H1 (cell line): ENCODE measurements at regions not wholly inside any gene's neighbourhood (a gene's known extent, or its start where the extent isn't known, plus 50 kb on each side); places are given as distances from the start of the nearest gene placed in this dataset.

Experiments used
- CTCF ChIA-PET: fragments of 300-600 bp; sonication (Branson Sonifier 250); formaldehyde crosslinking; loops from one replicate; lab custom pipeline; 2021; ENCODE audit not compliant: partially characterized antibody; lab: Charles Lee
- POLR2A ChIA-PET: fragments of 300-600 bp; sonication (Branson Sonifier 250); formaldehyde crosslinking; loops from one replicate; lab custom pipeline; 2021; ENCODE audit warnings: inconsistent platforms; ENCODE audit not compliant: partially characterized antibody; lab: Charles Lee
- DNase-seq, 2 experiments: peaks; one replicate each; pipeline versions ENCODE4 v3.0.0 to v3.0.0-alpha.2; 2010 to 2022; ENCODE audit warnings: low spot score in 2 of 2, low read depth in 1 of 2, mixed read lengths in 1 of 2
- FAIRE-seq: peaks from 2 replicates; lab custom pipeline; 2011; peaks lifted over from hg19 to GRCh38; lab: Jason Lieb, UNC
- H2AFZ ChIP-seq: 2 replicates; pipeline ENCODE4 v1.8.1; 2012; ENCODE audit warnings: low read length, inconsistent platforms
- H2AK5ac ChIP-seq: 2 replicates; pipeline ENCODE4 v1.6.1; 2013; ENCODE audit warnings: low read depth, low read length
- H2BK120ac ChIP-seq: replicated peaks from 2 replicates; pipeline ENCODE3; 2013; ENCODE audit warnings: low read depth, low read length, inconsistent platforms
- H2BK12ac ChIP-seq: 2 replicates; pipeline ENCODE4 v1.6.1; 2013; ENCODE audit warnings: low read depth, low read length
- H2BK15ac ChIP-seq: 2 replicates; pipeline ENCODE4 v1.6.1; 2013; ENCODE audit warnings: low read length
- H2BK20ac ChIP-seq: 2 replicates; pipeline ENCODE4 v1.6.1; 2013; ENCODE audit warnings: low read length
- H2BK5ac ChIP-seq: 2 replicates; pipeline ENCODE4 v1.6.1; 2013; ENCODE audit warnings: low read depth, low read length
- H3K14ac ChIP-seq: 2 replicates; pipeline ENCODE4 v1.6.1; 2013; ENCODE audit warnings: inconsistent platforms; ENCODE audit not compliant: insufficient read length
- H3K18ac ChIP-seq: 2 replicates; pipeline ENCODE4 v1.6.1; 2013; ENCODE audit warnings: low read length; ENCODE audit errors: extremely low read depth
- H3K23ac ChIP-seq: 2 replicates; pipeline ENCODE4 v1.6.1; 2013; ENCODE audit warnings: inconsistent platforms; ENCODE audit not compliant: insufficient read length
- H3K23me2 ChIP-seq: 2 replicates; pipeline ENCODE4 v1.6.1; 2013; ENCODE audit warnings: low read depth, low read length
- H3K27ac ChIP-seq: 2 replicates; pipeline ENCODE4 v1.6.1; 2011; ENCODE audit warnings: low read depth, low read length, inconsistent platforms
- H3K27me3 ChIP-seq, 4 experiments: replicated peaks in 1 of 4; 1 replicate in 1 of 4; 2 replicates in 3 of 4; pipeline versions ENCODE4 v1.6.1 to v1.8.1; 2011 to 2013; ENCODE audit warnings: low read length in 3 of 4, mild to moderate bottlenecking in 3 of 4, inconsistent platforms in 2 of 4, mixed read lengths in 2 of 4, moderate library complexity in 1 of 4; ENCODE audit not compliant: control insufficient read depth in 3 of 4, insufficient read depth in 3 of 4; ENCODE audit errors: extremely low read depth in 1 of 4
- H3K36me3 ChIP-seq, 4 experiments: 2 replicates each; pipeline versions ENCODE4 v1.6.1 to v1.8.1; 2011 to 2013; ENCODE audit warnings: mild to moderate bottlenecking in 4 of 4, low read length in 3 of 4, moderate library complexity in 2 of 4, control low read depth in 1 of 4, inconsistent platforms in 1 of 4; ENCODE audit not compliant: insufficient read depth in 4 of 4, control insufficient read depth in 2 of 4
- H3K4ac ChIP-seq: replicated peaks from 2 replicates; pipeline ENCODE3; 2013; ENCODE audit warnings: low read length, low read depth, mixed read lengths, inconsistent platforms; ENCODE audit not compliant: insufficient read length
- H3K4me1 ChIP-seq, 4 experiments: replicated peaks in 1 of 4; 1 replicate in 1 of 4; 2 replicates in 3 of 4; pipeline versions ENCODE4 v1.6.1 to v1.8.1; 2011 to 2013; ENCODE audit warnings: low read length in 3 of 4, inconsistent platforms in 2 of 4, mixed read lengths in 1 of 4; ENCODE audit not compliant: insufficient read depth in 4 of 4, control insufficient read depth in 3 of 4
- H3K4me2 ChIP-seq, 2 experiments: 2 replicates each; pipeline versions ENCODE4 v1.6.1 to v1.8.1; 2011 to 2013; ENCODE audit warnings: low read depth in 2 of 2, low read length in 2 of 2, control low read depth in 1 of 2, inconsistent platforms in 1 of 2, mild to moderate bottlenecking in 1 of 2; ENCODE audit not compliant: insufficient read depth in 1 of 2
- H3K4me3 ChIP-seq, 4 experiments: fragments of 200-600, 300-600 bp in 1 of 4; sonication (generic), shearing (Covaris generic), sonication (Bioruptor Twin) in 1 of 4; 2 replicates each; pipeline versions ENCODE4 v1.5.1 to v1.8.1; 2011 to 2016; ENCODE audit warnings: low read length in 4 of 4, low read depth in 3 of 4, control low read depth in 2 of 4, inconsistent platforms in 2 of 4, mild to moderate bottlenecking in 2 of 4, mixed read lengths in 1 of 4, moderate library complexity in 1 of 4; ENCODE audit not compliant: insufficient read depth in 2 of 4; ENCODE audit errors: extremely low read depth in 1 of 4
- H3K56ac ChIP-seq: replicated peaks from 2 replicates; pipeline ENCODE3; 2013; ENCODE audit warnings: low read depth, mild to moderate bottlenecking, mixed read lengths, low read length, inconsistent platforms; ENCODE audit not compliant: insufficient read length
- H3K79me1 ChIP-seq: 2 replicates; pipeline ENCODE4 v1.6.1; 2013; ENCODE audit warnings: low read depth, low read length, control low read depth
- H3K79me2 ChIP-seq, 2 experiments: 2 replicates each; pipeline versions ENCODE4 v1.6.1 to v1.8.1; 2012 to 2013; ENCODE audit warnings: low read length in 2 of 2, mild to moderate bottlenecking in 2 of 2, inconsistent platforms in 1 of 2; ENCODE audit not compliant: insufficient read depth in 2 of 2, control insufficient read depth in 1 of 2
- H3K9ac ChIP-seq, 4 experiments: replicated peaks in 1 of 4; 1 replicate in 1 of 4; 2 replicates in 3 of 4; pipeline versions ENCODE4 v1.6.1 to v1.8.1; 2011 to 2013; ENCODE audit warnings: low read depth in 3 of 4, low read length in 3 of 4, control low read depth in 2 of 4, mild to moderate bottlenecking in 2 of 4, moderate library complexity in 2 of 4, inconsistent platforms in 1 of 4; ENCODE audit errors: extremely low read depth in 1 of 4
- H3K9me3 ChIP-seq, 2 experiments: 2 replicates each; pipeline versions ENCODE4 v1.6.1 to v1.8.1; 2012 to 2013; ENCODE audit warnings: mild to moderate bottlenecking in 2 of 2, moderate library complexity in 2 of 2, control low read depth in 1 of 2, inconsistent platforms in 1 of 2, low read depth in 1 of 2, low read length in 1 of 2, mixed read lengths in 1 of 2; ENCODE audit not compliant: insufficient read depth in 2 of 2
- H4K20me1 ChIP-seq, 2 experiments: replicated peaks in 1 of 2; 2 replicates each; pipeline versions ENCODE3 to v1.8.1; 2011 to 2013; ENCODE audit warnings: inconsistent platforms in 2 of 2, low read length in 2 of 2, mild to moderate bottlenecking in 1 of 2; ENCODE audit not compliant: insufficient read depth in 2 of 2, control insufficient read depth in 1 of 2
- H4K5ac ChIP-seq: 2 replicates; pipeline ENCODE4 v1.6.1; 2013; ENCODE audit warnings: low read length, low read depth, mixed read lengths, inconsistent platforms; ENCODE audit not compliant: insufficient read length
- H4K8ac ChIP-seq: 2 replicates; pipeline ENCODE4 v1.8.0; 2013; ENCODE audit warnings: mild to moderate bottlenecking, moderate library complexity, low read length, inconsistent platforms; ENCODE audit not compliant: insufficient read depth; ENCODE audit errors: extremely low read depth
- H4K91ac ChIP-seq: replicated peaks from 2 replicates; pipeline ENCODE3; 2013; ENCODE audit warnings: low read length, mixed read lengths, inconsistent platforms; ENCODE audit not compliant: insufficient read length
- ASH2L ChIP-seq: fragments of 200-600, 300-600 bp; sonication (generic); IDR thresholded peaks from one replicate; pipeline ENCODE4 v1.7.1; 2017; ENCODE audit warnings: low read length
- CHD1 ChIP-seq: IDR thresholded peaks from 2 replicates; pipeline ENCODE4 v1.6.1; 2012; ENCODE audit warnings: low read depth, low read length, improper control_type of control experiment
- CTBP2 ChIP-seq: IDR thresholded peaks from 2 replicates; pipeline ENCODE4 v1.7.0; 2011; ENCODE audit warnings: borderline replicate concordance, mild to moderate bottlenecking, moderate library complexity, mixed read lengths, low read length; ENCODE audit not compliant: insufficient read depth, insufficient read length
- CTCF ChIP-seq, 3 experiments: IDR thresholded peaks; 1 replicate in 2 of 3; 2 replicates in 1 of 3; pipeline versions ENCODE4 v1.5.1 to v1.6.1; 2011; ENCODE audit warnings: low read length in 3 of 3, mild to moderate bottlenecking in 3 of 3, inconsistent platforms in 2 of 3, low read depth in 1 of 3, moderate library complexity in 1 of 3; ENCODE audit not compliant: insufficient read depth in 1 of 3; ENCODE audit errors: control extremely low read depth in 1 of 3
- E2F6 ChIP-seq: IDR thresholded peaks from 2 replicates; pipeline ENCODE4 v1.6.1; 2012; ENCODE audit warnings: inconsistent platforms
- EP300 ChIP-seq, 2 experiments: IDR thresholded peaks; 1 replicate in 1 of 2; 2 replicates in 1 of 2; pipeline ENCODE4 v1.6.1; 2011 to 2012; ENCODE audit warnings: low read depth in 2 of 2, low read length in 2 of 2, mild to moderate bottlenecking in 2 of 2, borderline replicate concordance in 1 of 2, inconsistent platforms in 1 of 2, moderate library complexity in 1 of 2
- KDM1A ChIP-seq: fragments of 200-600, 300-600 bp; sonication (generic); IDR thresholded peaks from 2 replicates; pipeline ENCODE4 v1.7.1; 2016; ENCODE audit warnings: mild to moderate bottlenecking, low read length, borderline replicate concordance
- SIN3A ChIP-seq, 2 experiments: IDR thresholded peaks in 1 of 2; conservative IDR thresholded peaks in 1 of 2; 2 replicates each; pipeline ENCODE4 v1.6.1; 2011 to 2012; ENCODE audit warnings: low read length in 2 of 2, improper control_type of control experiment in 1 of 2, low read depth in 1 of 2, mild to moderate bottlenecking in 1 of 2
- SIRT6 ChIP-seq: IDR thresholded peaks from one replicate; pipeline ENCODE4 v1.7.1; 2012; ENCODE audit warnings: low read length, inconsistent platforms
- SP1 ChIP-seq: IDR thresholded peaks from 2 replicates; pipeline ENCODE4 v1.6.1; 2011; ENCODE audit warnings: low read depth, low read length
- USF2 ChIP-seq: IDR thresholded peaks from 2 replicates; pipeline ENCODE4 v1.6.1; 2011; ENCODE audit warnings: low read length, improper control_type of control experiment

GRCh38 chr14:61977217-61977616, 215.0 kb downstream of the SNAPC1 start:
- Histone ChIP-seq H2BK5ac (no peak overlapping the region), H4K20me1 (no peaks in the 10 kb centered on the region), H3K9me3 (peaks cover 10 to 11% of the 10 kb centered on the region in 2 experiments; a peak in 2 of 4 replicates), H3K4me3 (no peak overlapping the region), H3K23me2 (no peaks in the 10 kb centered on the region), H3K79me1 (no peaks in the 10 kb centered on the region), H3K18ac (no peak overlapping the region), H3K14ac (no peak overlapping the region), H3K4ac (no peak overlapping the region), H2BK20ac (no peak overlapping the region), H2BK120ac (no peak overlapping the region), H3K36me3 (no peaks in the 10 kb centered on the region), H3K23ac (no peak overlapping the region), H2AK5ac (no peak overlapping the region), H3K79me2 (no peaks in the 10 kb centered on the region), H3K9ac (no peak overlapping the region), H4K5ac (no peak overlapping the region), H3K4me2 (no peak overlapping the region), H3K27me3 (no peaks in the 10 kb centered on the region), H2BK15ac (no peak overlapping the region), H3K27ac (no peak overlapping the region), H3K56ac (no peak overlapping the region), H2BK12ac (no peak overlapping the region), H4K8ac (no peak overlapping the region), H4K91ac (no peak overlapping the region), H3K4me1 (0 out of 7 replicates have a peak, but pooled peaks cover 0 to 2% (median 0%) of the 10 kb centered on the region in 4 experiments), H2AFZ (no peak overlapping the region)
- POLR2A ChIA-PET, result no interaction called here
- FAIRE-seq, result no peak
- CTCF ChIA-PET, result no interaction called here
- no peak for DNase-seq
- TF ChIP-seq SP1 (no peak), CHD1 (no peak), EP300 (IDR thresholded peaks at IDR 0.05; ENCODE audit: borderline replicate concordance in 1 of 2, low read depth in 2 of 2, low read length in 2 of 2) (no peak), CTBP2 (no peak), E2F6 (no peak), CTCF (IDR thresholded peaks at IDR 0.05; ENCODE audit: control extremely low read depth in 1 of 3, insufficient read depth in 1 of 3, low read depth in 1 of 3, low read length in 3 of 3) (no peak), SIN3A (conservative IDR thresholded peaks at IDR 0.05 in 1 of 2, IDR thresholded peaks at IDR 0.05 in 1 of 2; ENCODE audit: low read depth in 1 of 2, low read length in 2 of 2) (no peak), SIRT6 (no peak), ASH2L (no peak), USF2 (no peak), KDM1A (no peak)
